ENCODE measurements at regions not wholly inside any gene's neighbourhood (a gene's known extent, or its start where the extent isn't known, plus 50 kb on each side); places are given as distances from the start of the nearest gene placed in this dataset.
A peak's percentile ranks its signal among the peaks of the same experiment; 100 is the strongest.

GRCh38 chr1:191895462-191896058 lies 262.7 kb upstream of the RGS18 start:
- no peak for DNase-seq

- DNase-seq = no peak
These were observed 261.1 kb upstream of the RGS18 start for GRCh38 chr1:191897134-191897533.

- DNase-seq = no peak
These were observed 256.6 kb upstream of the RGS18 start for GRCh38 chr1:191901651-191902050.

- DNase-seq = no peak
These were observed 253.3 kb upstream of the RGS18 start for GRCh38 chr1:191904991-191905390.

GRCh38 chr1:191905781-191906180 lies 252.5 kb upstream of the RGS18 start:
- DNase-seq = peak; percentile 3

- no peak for DNase-seq
These were observed 251.1 kb upstream of the RGS18 start for GRCh38 chr1:191907121-191907520.

GRCh38 chr1:191910245-191910644 lies 248.0 kb upstream of the RGS18 start:
- no peak for DNase-seq

GRCh38 chr1:191912517-191912916 lies 245.7 kb upstream of the RGS18 start:
- no peak for DNase-seq

- DNase-seq = no peak
These were observed 244.8 kb upstream of the RGS18 start for GRCh38 chr1:191913260-191913977.

GRCh38 chr1:191929383-191929782 lies 228.9 kb upstream of the RGS18 start:
- DNase-seq = no peak

GRCh38 chr1:191943684-191944083 lies 214.6 kb upstream of the RGS18 start:
- DNase-seq = no peak

- DNase-seq = no peak
These were observed 204.7 kb upstream of the RGS18 start for GRCh38 chr1:191953526-191953925.

- no peak for DNase-seq
These were observed 198.4 kb upstream of the RGS18 start for GRCh38 chr1:191959856-191960255.

GRCh38 chr1:191963286-191963685 lies 195.0 kb upstream of the RGS18 start:
- DNase-seq = no peak

- DNase-seq = no peak
These were observed 194.3 kb upstream of the RGS18 start for GRCh38 chr1:191963781-191964455.

- no peak for DNase-seq
These were observed 189.0 kb upstream of the RGS18 start for GRCh38 chr1:191969290-191969689.

- no peak for DNase-seq
These were observed 188.1 kb upstream of the RGS18 start for GRCh38 chr1:191970116-191970515.

GRCh38 chr1:191971447-191971846 lies 186.8 kb upstream of the RGS18 start:
- DNase-seq = no peak

GRCh38 chr1:191974004-191974403 lies 184.3 kb upstream of the RGS18 start:
- no peak for DNase-seq

GRCh38 chr1:191977874-191978506 lies 180.3 kb upstream of the RGS18 start:
- DNase-seq = no peak

- no peak for DNase-seq
These were observed 173.4 kb upstream of the RGS18 start for GRCh38 chr1:191984856-191985255.

- no peak for DNase-seq
These were observed 166.1 kb upstream of the RGS18 start for GRCh38 chr1:191992118-191992517.

- no peak for DNase-seq
These were observed 164.7 kb upstream of the RGS18 start for GRCh38 chr1:191993549-191993948.

Measured in renal pelvis (tissue), 1 donor.